Esophagus muscularis mucosa (tissue), 4 donors: ENCODE measurements at regions not wholly inside any gene's neighbourhood (a gene's known extent, or its start where the extent isn't known, plus 50 kb on each side); places are given as distances from the start of the nearest gene placed in this dataset.

ENCODE experiments used
- DNase-seq: peaks from one replicate; pipeline ENCODE4 v3.0.0-alpha.2; 2017; ENCODE audit errors: extremely low spot score
- H3K27ac ChIP-seq, 4 donors: fragments of 200-600 bp; sonication (generic); replicated peaks in 1 of 4; 1 replicate in 3 of 4; 2 replicates in 1 of 4; pipeline ENCODE4 v1.5.1; 2016 to 2019; ENCODE audit warnings: mild to moderate bottlenecking in 1 of 4
- H3K27me3 ChIP-seq, 4 donors: fragments of 200-600 bp; sonication (generic); one replicate each; pipeline versions ENCODE4 v1.5.1 to v1.6.0; 2016 to 2019
- H3K36me3 ChIP-seq, 4 donors: fragments of 200-600 bp; sonication (generic); one replicate each; pipeline ENCODE4 v1.5.1; 2016 to 2019
- H3K4me1 ChIP-seq, 4 donors: fragments of 200-600 bp; sonication (generic); one replicate each; pipeline ENCODE4 v1.5.1; 2016 to 2019
- H3K4me3 ChIP-seq, 4 donors: fragments of 200-600 bp; sonication (generic); 1 replicate in 2 of 4; 2 replicates in 2 of 4; pipeline ENCODE4 v1.5.1; 2016 to 2019; ENCODE audit warnings: mild to moderate bottlenecking in 4 of 4, moderate library complexity in 1 of 4
- H3K9me3 ChIP-seq, 4 donors: fragments of 200-600 bp; sonication (generic); 1 replicate in 3 of 4; 2 replicates in 1 of 4; pipeline ENCODE4 v1.5.1; 2016 to 2019
- EP300 ChIP-seq: sonication (generic); formaldehyde crosslinking; IDR thresholded peaks from one replicate; pipeline ENCODE4 v1.6.1; 2017; ENCODE audit warnings: antibody characterized with exemption
- POLR2A ChIP-seq: fragments of 450-650 bp; IDR thresholded peaks from one replicate; pipeline ENCODE4 v1.6.1; 2017; ENCODE audit warnings: antibody characterized with exemption, moderate library complexity, mild to moderate bottlenecking, low read depth
- POLR2AphosphoS5 ChIP-seq, 2 donors: sonication (generic); formaldehyde crosslinking; IDR thresholded peaks; one replicate each; pipeline ENCODE4 v1.6.1; 2017; ENCODE audit warnings: antibody characterized with exemption in 2 of 2
- WGBS: methylation state at CpG from one replicate; pipeline ENCODE4 v1.1.5; 2018; 5-methylcytosine and 5-hydroxymethylcytosine counted together
- intact Hi-C: fragments of 100-400 bp; cut with DNase I; formaldehyde crosslinking; loops from one replicate; pipeline ENCODE4 v1.15.1; 2023
- TF ChIP-seq, protein P1 (sequence below), 3 experiments: fragments of 200-600 bp in 2 of 3; fragments of 450-650 bp in 1 of 3; sonication (generic) in 2 of 3; IDR thresholded peaks; one replicate each; pipeline ENCODE4 v1.5.1; 2017 to 2019; ENCODE audit warnings: antibody characterized with exemption in 3 of 3, mild to moderate bottlenecking in 2 of 3, moderate library complexity in 1 of 3

DNA sequence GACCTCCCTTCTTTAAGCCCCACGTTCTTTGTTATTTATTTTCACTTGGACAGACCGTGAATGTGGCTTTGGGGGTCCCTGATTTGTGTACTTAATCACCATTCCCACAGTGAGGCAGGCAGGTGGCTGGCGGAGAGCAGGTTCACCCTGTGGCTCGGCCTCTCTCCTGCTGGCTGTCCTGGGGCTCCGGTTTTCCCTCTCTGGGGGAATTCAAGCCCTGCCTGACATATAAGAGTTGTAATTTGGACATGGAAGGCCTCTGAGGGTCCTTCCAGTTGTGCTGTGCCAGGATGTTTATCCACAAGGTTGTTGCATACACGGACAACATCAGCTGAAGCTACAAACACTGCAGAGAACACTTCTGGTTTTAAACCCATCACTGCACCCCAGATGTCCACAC, 824.5 kb downstream of the TBC1D22A start:
- TF ChIP-seq POLR2A (no peak), EP300 (no peak), POLR2AphosphoS5 (IDR thresholded peaks at IDR 0.05) (no peak)
- TF ChIP-seq, protein P1, sequence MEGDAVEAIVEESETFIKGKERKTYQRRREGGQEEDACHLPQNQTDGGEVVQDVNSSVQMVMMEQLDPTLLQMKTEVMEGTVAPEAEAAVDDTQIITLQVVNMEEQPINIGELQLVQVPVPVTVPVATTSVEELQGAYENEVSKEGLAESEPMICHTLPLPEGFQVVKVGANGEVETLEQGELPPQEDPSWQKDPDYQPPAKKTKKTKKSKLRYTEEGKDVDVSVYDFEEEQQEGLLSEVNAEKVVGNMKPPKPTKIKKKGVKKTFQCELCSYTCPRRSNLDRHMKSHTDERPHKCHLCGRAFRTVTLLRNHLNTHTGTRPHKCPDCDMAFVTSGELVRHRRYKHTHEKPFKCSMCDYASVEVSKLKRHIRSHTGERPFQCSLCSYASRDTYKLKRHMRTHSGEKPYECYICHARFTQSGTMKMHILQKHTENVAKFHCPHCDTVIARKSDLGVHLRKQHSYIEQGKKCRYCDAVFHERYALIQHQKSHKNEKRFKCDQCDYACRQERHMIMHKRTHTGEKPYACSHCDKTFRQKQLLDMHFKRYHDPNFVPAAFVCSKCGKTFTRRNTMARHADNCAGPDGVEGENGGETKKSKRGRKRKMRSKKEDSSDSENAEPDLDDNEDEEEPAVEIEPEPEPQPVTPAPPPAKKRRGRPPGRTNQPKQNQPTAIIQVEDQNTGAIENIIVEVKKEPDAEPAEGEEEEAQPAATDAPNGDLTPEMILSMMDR (IDR thresholded peaks at IDR 0.05) = no peak
- WGBS = 81% methylated on average over 6 of the region's 6 CpGs
- intact Hi-C loops = no loop called here

DNA sequence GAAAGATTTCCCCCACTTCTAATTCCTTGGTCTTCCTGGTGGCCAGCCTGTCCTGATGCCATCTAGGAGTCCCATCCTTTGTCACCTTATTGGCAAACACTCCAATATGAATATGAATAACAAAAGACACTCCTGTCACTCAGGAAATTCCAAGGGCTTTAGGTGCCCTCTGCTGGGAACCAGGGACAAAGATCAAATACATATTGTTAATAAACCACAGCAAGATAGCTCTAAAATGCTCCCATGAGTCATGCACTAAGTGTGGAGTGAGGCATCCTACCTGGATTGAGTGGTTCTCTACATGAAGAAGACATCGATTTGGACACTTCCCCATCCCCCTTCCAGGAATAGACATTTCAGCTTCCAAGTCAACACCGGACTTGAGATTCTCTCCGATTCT, 823.6 kb downstream of the TBC1D22A start:
- Histone ChIP-seq H3K27ac (no peak overlapping the region), H3K4me3 (no peak overlapping the region), H3K4me1 (no peaks in the 10 kb centered on the region), H3K36me3 (no peaks in the 10 kb centered on the region), H3K9me3 (peaks cover 0 to 10% (median 0%) of the 10 kb centered on the region in 4 donors), H3K27me3 (peaks cover 0 to 13% (median 0%) of the 10 kb centered on the region in 4 donors)
- no peak for DNase-seq
- TF ChIP-seq, protein P1 (IDR thresholded peaks at IDR 0.05) = no peak
- no peak for TF ChIP-seq POLR2AphosphoS5 (IDR thresholded peaks at IDR 0.05)
- no peak for TF ChIP-seq EP300
- TF ChIP-seq POLR2A = no peak
- intact Hi-C loops = no loop called here
- 78% methylated on average over 3 of the region's 3 CpGs for WGBS

More for the DNA sequence above, 824.5 kb downstream of the TBC1D22A start:
- H3K4me3 ChIP-seq = no peak overlapping the region
- DNase-seq = no peak
- peaks cover 0 to 10% (median 0%) of the 10 kb centered on the region in 4 donors for H3K9me3 ChIP-seq
- H3K36me3 ChIP-seq = no peaks in the 10 kb centered on the region
- H3K27ac ChIP-seq = no peak overlapping the region
- no peaks in the 10 kb centered on the region for H3K4me1 ChIP-seq
- H3K27me3 ChIP-seq = peaks cover 0 to 16% (median 0%) of the 10 kb centered on the region in 4 donors

GRCh38 chr22:47583959-47584562, 821.6 kb downstream of the TBC1D22A start:
- Histone ChIP-seq H3K4me3 (no peak overlapping the region), H3K27ac (no peak overlapping the region), H3K9me3 (peaks cover 0 to 10% (median 0%) of the 10 kb centered on the region in 4 donors), H3K4me1 (no peaks in the 10 kb centered on the region), H3K27me3 (no peaks in the 10 kb centered on the region), H3K36me3 (no peaks in the 10 kb centered on the region)
- no peak for DNase-seq
- 82% methylated on average over 2 of the region's 2 CpGs for WGBS
- TF ChIP-seq, protein P1 (IDR thresholded peaks at IDR 0.05) = no peak
- TF ChIP-seq POLR2AphosphoS5 (IDR thresholded peaks at IDR 0.05) (no peak), POLR2A (no peak), EP300 (no peak)
- intact Hi-C loops = no loop called here

- WGBS = 54% methylated on average over 1 of the region's 1 CpG
- peaks cover 0 to 10% (median 0%) of the 10 kb centered on the region in 4 donors for H3K9me3 ChIP-seq
- peaks cover 0 to 13% (median 0%) of the 10 kb centered on the region in 4 donors for H3K27me3 ChIP-seq
- no peak for TF ChIP-seq POLR2A
- TF ChIP-seq, protein P1 (IDR thresholded peaks at IDR 0.05) = no peak
- intact Hi-C loops = no loop called here
- no peak for DNase-seq
- H3K36me3 ChIP-seq = no peaks in the 10 kb centered on the region
- H3K4me3 ChIP-seq = no peak overlapping the region
- H3K27ac ChIP-seq = no peak overlapping the region
- no peaks in the 10 kb centered on the region for H3K4me1 ChIP-seq
Observed at GRCh38 chr22:47582067-47582466, 819.6 kb downstream of the TBC1D22A start.

- no peaks in the 10 kb centered on the region for H3K36me3 ChIP-seq
- no peaks in the 10 kb centered on the region for H3K4me1 ChIP-seq
- H3K9me3 ChIP-seq = peaks cover 0 to 10% (median 0%) of the 10 kb centered on the region in 4 donors
- intact Hi-C loops = no loop called here
- DNase-seq = no peak
- H3K4me3 ChIP-seq = no peak overlapping the region
- TF ChIP-seq, protein P1 (IDR thresholded peaks at IDR 0.05) = no peak
- no peak for TF ChIP-seq POLR2AphosphoS5 (IDR thresholded peaks at IDR 0.05)
- no peak for TF ChIP-seq EP300
- no peak for TF ChIP-seq POLR2A
- no peak overlapping the region for H3K27ac ChIP-seq
- peaks cover 0 to 31% (median 0%) of the 10 kb centered on the region in 4 donors for H3K27me3 ChIP-seq
Observed at GRCh38 chr22:47580121-47580520, 817.7 kb downstream of the TBC1D22A start.
